Stimulated activated CD8-positive, alpha-beta memory T cell treated with anti-CD3 and anti-CD28 coated beads, Interleukin-15, amount 100 ng/mL, for 48 hours (primary cell): ENCODE measurements at regions not wholly inside any gene's neighbourhood (a gene's known extent, or its start where the extent isn't known, plus 50 kb on each side); places are given as distances from the start of the nearest gene placed in this dataset.

ENCODE experiments used
- DNase-seq, 2 donors: peaks; one replicate each; pipeline ENCODE4 v3.0.0-alpha.2; 2020; ENCODE audit warnings: low read depth in 2 of 2

DNA sequence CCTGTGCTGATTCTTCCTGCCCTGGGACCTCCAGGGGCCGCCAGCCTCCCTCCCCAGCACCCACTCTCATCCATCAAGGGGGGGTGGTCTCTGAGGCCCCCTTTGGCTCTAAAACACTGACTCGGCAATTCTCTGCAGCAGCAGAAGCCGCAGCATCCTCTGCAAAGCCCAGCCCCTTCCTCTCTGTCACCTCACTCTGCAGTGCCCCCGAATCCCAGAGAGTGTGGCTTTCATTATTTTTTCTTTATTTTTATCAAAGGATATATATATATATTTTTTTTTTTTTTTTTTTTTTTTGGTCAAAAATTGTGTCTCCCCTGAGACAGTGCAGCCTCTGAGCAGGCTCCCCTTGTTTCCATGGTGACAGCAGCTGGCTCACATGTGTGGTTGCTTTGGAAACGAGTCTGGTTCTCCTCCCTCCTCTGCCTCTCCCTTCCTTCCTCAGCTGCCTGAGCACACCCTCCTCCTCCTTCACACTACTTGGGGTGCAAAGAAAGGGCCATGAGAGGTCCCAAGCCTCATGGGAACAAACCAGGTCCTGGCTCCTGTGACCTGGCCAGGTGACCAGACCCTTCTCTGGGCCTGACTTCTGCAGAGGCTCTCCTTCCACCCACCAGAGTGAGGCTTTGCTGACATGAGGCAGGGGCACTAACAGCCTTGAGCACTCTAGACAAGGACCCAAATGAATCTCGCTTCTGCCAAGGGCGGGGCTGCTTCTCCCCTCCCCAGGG is 100.5 kb downstream of the LRRC74A start:
- peak in 1 of 2 donors; percentile 37 for DNase-seq

DNA sequence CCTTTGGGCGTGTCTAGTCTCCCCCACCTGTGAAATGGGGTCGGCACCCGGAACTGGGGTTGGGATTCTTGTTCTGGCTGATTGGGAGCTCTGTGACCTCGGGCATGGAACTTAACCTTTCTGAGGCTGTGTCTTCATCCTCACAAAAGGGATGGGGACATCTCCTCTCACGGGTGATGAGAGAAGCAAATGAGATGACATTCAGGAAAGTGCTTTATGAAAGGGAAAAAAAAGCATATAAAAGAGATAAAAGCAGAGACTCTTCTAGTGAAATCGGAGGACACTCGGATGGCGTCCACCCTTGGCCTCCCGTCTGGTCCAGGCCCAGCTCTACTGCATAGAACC is 98.9 kb downstream of the LRRC74A start:
- no peak for DNase-seq

DNA sequence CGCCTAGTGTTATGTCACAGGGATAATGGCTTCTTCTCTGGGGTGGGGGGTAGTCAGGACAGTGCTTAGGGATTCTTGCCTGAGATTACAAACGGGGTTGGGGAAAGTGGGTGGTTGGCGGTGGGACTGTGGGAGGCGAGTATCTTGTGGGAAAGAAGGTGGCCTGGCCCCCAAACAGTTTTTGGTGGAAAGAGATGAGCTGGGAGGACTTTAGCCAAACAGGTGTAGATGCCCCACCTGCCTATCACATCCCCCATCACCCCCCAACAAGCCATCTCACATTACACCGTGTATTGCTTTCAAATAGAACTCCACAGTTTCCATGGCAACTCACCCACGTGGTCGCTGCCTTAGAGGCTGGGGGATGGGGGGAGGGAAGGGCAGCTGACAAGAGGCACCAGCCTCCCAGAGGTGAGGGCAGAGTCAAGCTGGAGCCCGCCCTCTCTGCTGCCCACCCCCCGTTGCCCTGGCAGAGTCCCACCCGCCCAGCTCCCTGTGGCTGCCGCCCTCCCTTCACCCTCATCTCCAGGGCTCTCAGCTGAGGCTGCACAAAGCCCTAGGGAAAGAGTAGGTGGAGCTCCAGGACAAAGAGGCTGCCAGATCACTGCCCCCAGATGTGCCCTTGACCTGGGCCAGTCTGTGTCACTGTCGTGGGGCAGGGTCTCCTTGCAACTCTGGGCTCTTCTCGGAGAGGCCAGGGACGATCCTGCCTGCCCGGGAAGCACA is 98.3 kb downstream of the LRRC74A start:
- DNase-seq: no peak

DNA sequence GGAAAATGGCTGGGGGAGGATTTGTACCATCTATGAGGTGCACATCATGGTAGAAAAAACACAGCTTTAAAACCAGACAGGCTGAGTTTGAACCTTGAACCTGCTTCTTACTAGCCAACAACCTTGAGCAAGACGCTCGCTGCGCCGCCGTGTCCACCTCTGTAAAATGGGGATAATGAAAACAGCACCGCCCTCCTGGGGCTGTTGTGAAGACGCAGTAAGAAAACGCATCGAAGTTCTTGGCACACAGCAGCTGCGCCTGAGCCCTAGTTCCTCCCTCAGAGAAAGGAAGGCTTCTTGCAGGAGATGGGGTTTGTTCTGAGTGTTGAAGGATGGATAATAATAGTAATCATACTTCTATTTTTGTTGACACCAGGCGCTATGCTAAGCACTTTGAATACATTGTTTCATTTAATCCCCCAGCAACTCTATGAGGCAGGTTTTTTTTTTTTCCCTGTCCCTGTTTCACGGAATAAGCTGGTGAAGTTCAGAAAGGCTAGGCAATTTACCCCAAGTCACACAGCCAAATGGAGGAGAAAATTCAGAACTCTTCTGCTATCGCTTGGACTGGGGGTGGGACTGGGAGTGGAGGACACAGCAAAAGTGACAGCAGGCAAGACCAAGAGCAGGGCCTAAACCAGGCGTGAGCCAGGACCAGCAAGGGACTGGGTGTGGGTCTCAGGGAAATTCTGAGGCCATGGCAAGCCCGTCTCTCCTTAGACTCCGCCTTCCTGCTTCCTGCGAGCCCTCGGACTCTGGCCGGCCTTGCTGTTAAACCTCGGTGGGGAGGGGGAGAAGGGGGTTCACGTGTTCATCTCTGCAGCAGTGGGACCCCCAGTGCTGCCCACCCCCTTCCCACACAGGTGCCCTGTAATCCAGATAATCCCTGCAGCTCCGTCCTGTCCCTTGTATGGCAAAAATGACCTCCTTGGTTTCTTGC is 97.5 kb downstream of the LRRC74A start:
- no peak for DNase-seq

DNA sequence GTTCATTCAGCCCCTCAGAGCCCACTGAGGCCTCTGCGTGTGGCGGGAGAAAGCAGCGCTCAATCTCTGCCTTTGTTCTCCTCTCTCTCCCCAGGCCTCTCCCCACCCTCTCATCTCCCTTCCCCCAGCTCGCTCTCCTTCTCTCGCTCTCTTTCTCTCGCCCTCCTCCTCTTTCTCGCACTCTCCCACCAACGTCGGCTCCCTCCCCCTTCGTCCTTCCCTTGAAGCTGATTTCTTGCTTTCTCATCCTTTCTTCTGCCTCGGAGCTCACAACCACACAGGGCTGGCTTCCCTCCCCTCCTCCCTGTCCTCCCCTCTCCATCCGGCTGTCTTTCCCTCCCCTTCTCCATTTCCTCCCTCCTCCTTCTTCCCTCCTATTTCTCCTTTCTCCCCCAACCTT is 96.4 kb downstream of the LRRC74A start:
- DNase-seq: no peak

DNA sequence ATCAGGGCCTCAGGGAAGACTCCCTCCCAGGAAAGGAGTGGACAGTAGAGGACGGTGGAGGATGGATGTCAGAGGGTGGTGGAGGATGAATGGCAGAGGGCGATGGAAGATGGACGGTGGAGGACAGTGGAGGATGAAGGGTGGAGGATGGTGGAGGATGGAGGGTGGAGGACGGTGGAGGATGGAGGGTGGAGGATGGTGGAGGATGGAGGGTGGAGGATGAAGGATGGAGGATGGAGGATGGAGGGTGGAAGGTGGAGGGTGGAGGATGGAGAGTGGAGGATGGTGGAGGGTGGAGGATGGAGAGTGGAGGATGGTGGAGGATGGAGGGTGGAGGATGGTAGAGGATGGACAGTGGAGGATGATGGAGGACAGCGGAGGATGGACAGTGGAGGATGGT is 95.9 kb downstream of the LRRC74A start:
- no peak for DNase-seq

DNA sequence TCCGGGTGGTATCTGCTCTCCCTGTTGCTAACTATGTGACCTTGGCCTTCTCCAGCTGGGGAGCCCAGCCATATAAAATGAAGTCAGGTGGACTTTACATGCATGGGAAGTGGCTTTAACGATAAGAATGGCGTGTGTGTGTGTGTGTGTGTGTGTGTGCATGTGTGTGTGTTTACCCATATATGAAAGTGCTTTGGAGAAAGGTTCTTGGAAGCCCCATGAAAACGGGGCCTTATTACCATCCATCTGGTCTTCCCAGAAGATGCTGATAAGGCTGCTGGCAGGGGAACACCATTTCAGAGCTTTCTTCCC is 94.8 kb downstream of the LRRC74A start:
- DNase-seq: no peak

DNA sequence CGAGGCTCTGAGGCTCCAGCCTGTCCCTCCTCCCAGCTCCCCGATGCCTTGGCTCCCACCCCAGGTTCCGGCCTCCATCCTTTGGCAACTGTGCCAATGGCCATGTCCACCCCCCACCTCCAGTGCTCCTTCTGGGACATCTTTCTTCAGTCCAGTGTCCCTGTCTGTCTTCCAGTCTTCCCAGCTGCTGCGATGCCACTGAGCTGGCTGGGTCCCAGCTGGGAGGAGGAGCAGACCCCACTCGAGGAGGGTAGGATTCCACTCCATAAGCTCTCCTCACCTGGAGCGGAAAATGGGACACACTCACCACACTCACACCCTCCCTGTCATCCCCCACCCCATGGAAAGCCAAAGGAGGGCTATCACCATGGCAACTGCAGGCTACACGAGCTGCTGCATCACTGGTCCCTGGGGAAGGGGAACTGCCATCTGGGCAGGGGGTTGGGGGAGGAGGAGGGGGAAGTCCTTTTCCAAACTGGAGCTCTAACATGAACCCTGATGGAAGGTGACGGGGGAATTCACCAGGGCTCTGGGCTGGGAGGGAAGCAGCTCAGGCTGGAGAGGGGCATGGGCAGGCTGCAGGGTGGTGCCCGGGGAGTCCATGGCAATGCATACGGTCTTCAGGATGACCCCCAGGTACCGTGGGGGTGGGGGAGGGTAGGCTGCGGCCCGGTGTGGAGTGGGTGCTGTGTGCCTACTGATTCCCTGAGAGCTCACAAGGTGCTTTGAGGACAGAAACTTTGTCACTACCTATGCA is 94.3 kb downstream of the LRRC74A start:
- no peak for DNase-seq

DNA sequence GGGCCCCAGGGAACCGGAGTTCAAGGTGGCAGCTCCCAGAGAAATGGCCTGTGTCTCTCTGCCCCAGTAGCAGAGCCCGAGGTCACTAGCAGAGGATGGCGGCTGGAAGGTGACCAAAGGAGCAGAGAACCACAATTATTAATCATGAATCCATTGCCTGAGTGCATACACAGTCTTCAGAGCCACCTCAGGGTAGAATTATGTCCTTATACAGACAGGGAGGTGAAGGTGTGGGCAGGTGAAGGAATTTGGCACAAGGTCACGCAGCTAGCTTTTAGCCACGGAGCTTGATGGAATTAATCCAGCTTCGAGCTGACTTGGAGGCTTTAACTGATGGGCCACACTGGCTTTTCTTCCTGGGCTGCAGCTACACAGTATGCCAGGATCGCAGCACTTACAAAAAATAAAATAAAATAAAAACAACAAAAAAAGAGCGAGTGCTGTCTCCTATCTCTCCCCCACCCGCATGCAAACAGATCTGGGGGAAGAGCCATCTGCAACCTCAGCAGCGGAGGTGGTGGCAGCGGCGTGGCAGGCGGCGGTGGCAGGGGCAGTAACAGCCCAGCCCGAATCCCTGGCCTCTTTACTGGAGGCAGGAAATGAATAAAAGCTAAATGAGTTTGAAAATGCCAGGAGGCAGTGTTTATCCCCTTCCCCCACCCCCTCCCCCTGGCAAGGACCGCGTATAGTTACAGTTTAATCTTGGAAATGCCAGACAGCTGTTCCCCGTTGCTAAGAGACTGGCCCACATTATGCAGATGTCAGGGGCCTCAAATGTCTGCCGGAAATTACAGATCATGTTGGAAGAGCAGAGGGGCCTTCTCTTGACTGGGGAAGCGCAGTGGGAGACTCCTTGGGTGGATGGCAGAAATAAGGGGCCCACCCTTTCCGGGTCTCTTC is 93.5 kb downstream of the LRRC74A start:
- no peak for DNase-seq
